ENCODE measurements at regions not wholly inside any gene's neighbourhood (a gene's known extent, or its start where the extent isn't known, plus 50 kb on each side); places are given as distances from the start of the nearest gene placed in this dataset.

GRCh38 chr5:3393920-3394597, 201.6 kb upstream of the IRX1 start:
- no peak for DNase-seq (ENCODE audit: low read depth in 2 of 2)

GRCh38 chr5:3393122-3393919, 202.3 kb upstream of the IRX1 start:
- no peak for DNase-seq (ENCODE audit: low read depth in 2 of 2)

GRCh38 chr5:3392306-3392939, 203.2 kb upstream of the IRX1 start:
- no peak for DNase-seq (ENCODE audit: low read depth in 2 of 2)

- no peak for DNase-seq (ENCODE audit: low read depth in 2 of 2)
Observed at GRCh38 chr5:3391210-3391609, 204.4 kb upstream of the IRX1 start.

- DNase-seq (ENCODE audit: low read depth in 2 of 2): no peak
Observed at GRCh38 chr5:3389471-3390026, 206.1 kb upstream of the IRX1 start.

GRCh38 chr5:3386637-3387036, 209.0 kb upstream of the IRX1 start:
- no peak for DNase-seq (ENCODE audit: low read depth in 2 of 2)

GRCh38 chr5:3385991-3386519, 209.6 kb upstream of the IRX1 start:
- DNase-seq (ENCODE audit: low read depth in 2 of 2): no peak

GRCh38 chr5:3384531-3384930, 211.1 kb upstream of the IRX1 start:
- no peak for DNase-seq (ENCODE audit: low read depth in 2 of 2)

GRCh38 chr5:3382782-3383181, 212.8 kb upstream of the IRX1 start:
- DNase-seq (ENCODE audit: low read depth in 2 of 2): no peak

GRCh38 chr5:3382151-3382550, 213.5 kb upstream of the IRX1 start:
- no peak for DNase-seq (ENCODE audit: low read depth in 2 of 2)

- DNase-seq (ENCODE audit: low read depth in 2 of 2): no peak
Observed at GRCh38 chr5:3381206-3381825, 214.3 kb upstream of the IRX1 start.

- no peak for DNase-seq (ENCODE audit: low read depth in 2 of 2)
Observed at GRCh38 chr5:3380689-3381088, 214.9 kb upstream of the IRX1 start.

GRCh38 chr5:3377831-3378230, 217.8 kb upstream of the IRX1 start:
- DNase-seq (ENCODE audit: low read depth in 2 of 2): no peak

- DNase-seq (ENCODE audit: low read depth in 2 of 2): no peak
Observed at GRCh38 chr5:3377176-3377575, 218.5 kb upstream of the IRX1 start.

GRCh38 chr5:3376611-3377010, 219.0 kb upstream of the IRX1 start:
- no peak for DNase-seq (ENCODE audit: low read depth in 2 of 2)

- DNase-seq (ENCODE audit: low read depth in 2 of 2): no peak
Observed at GRCh38 chr5:3375586-3376311, 219.9 kb upstream of the IRX1 start.

- DNase-seq (ENCODE audit: low read depth in 2 of 2): no peak
Observed at GRCh38 chr5:3373391-3373790, 222.2 kb upstream of the IRX1 start.

- DNase-seq (ENCODE audit: low read depth in 2 of 2): no peak
Observed at GRCh38 chr5:3372289-3372688, 223.3 kb upstream of the IRX1 start.

GRCh38 chr5:3365501-3366215, 230.0 kb upstream of the IRX1 start:
- no peak for DNase-seq (ENCODE audit: low read depth in 2 of 2)

GRCh38 chr5:3364941-3365340, 230.7 kb upstream of the IRX1 start:
- DNase-seq (ENCODE audit: low read depth in 2 of 2): no peak

GRCh38 chr5:3364433-3364832, 231.2 kb upstream of the IRX1 start:
- no peak for DNase-seq (ENCODE audit: low read depth in 2 of 2)

All from stimulated activated CD8-positive, alpha-beta memory T cell treated with anti-CD3 and anti-CD28 coated beads, Interleukin-15, amount 100 ng/mL, for 48 hours (primary cell).